ENCODE measurements at regions not wholly inside any gene's neighbourhood (a gene's known extent, or its start where the extent isn't known, plus 50 kb on each side); places are given as distances from the start of the nearest gene placed in this dataset. TPM values are rescaled to one million over a fixed set of nuclear protein-coding genes. Genes with fewer than 3 reads are reported as not detected.

DNA sequence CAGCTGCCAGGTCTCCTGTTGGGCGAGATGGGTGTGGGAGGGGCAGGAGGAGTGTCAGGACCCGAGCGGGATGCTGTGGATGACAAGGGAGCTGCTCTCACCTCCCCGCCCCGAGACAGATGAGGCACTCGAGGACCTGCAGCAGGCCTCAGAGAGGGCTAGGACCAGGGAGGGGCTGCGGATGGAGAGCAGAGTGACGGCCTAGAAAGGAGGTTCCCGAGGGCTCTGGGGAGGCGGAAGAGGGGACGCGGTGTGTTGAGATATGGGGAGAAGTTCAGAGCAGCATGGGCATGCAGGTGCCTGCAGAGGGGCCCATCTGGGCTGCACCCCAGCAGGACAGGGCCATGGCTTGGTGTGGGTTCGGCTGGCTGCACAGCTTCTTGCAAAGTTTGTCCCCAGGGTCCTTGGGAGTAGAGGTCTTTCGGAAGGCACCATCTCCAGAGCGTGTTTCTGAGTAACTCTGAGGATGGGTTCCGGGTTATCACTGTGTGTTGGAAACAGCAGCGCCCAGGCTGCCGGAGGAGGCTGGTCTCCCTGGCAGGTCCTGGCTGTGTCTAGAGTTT lies 104.6 kb downstream of the PAX1 start:
- DNase-seq (ENCODE audit: low read depth in 2 of 3, low spot score in 2 of 3): no peak

- peak in 2 of 3 donors; percentile 6 to 32 for DNase-seq (ENCODE audit: low read depth in 2 of 3, low spot score in 2 of 3)
These were observed 103.6 kb downstream of the PAX1 start for GRCh38 chr20:21808863-21809664.

GRCh38 chr20:21808139-21808538 lies 102.7 kb downstream of the PAX1 start:
- no peak for DNase-seq (ENCODE audit: low read depth in 2 of 3, low spot score in 2 of 3)

- no peak for DNase-seq (ENCODE audit: low read depth in 2 of 3, low spot score in 2 of 3)
These were observed 99.3 kb downstream of the PAX1 start for GRCh38 chr20:21804802-21805201.

- no peak for DNase-seq (ENCODE audit: low read depth in 2 of 3, low spot score in 2 of 3)
These were observed 95.7 kb downstream of the PAX1 start for GRCh38 chr20:21801193-21801592.

- no peak for DNase-seq (ENCODE audit: low read depth in 2 of 3, low spot score in 2 of 3)
These were observed 92.9 kb downstream of the PAX1 start for GRCh38 chr20:21798384-21798783.

- DNase-seq (ENCODE audit: low read depth in 2 of 3, low spot score in 2 of 3): no peak
These were observed 90.6 kb downstream of the PAX1 start for GRCh38 chr20:21796059-21796458.

DNA sequence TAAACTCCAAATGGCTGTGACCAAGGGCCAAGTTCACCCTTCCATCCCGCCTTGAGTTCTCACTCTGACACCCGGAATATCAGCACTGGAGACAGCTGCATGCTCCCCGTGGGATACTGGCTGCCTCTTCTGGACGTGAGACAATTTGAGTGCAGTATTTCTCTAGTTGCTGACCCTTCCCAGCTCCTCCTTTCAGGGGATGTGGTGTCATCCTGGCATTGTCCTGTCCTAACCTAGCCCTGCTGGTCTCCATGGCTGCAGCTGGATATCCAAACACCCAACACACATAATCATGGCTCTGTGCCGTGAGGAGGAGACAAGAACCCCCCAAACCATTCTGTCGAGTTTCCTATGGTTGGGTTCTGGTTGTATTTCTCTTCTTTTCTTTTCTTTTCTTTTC lies 82.6 kb downstream of the PAX1 start:
- DNase-seq (ENCODE audit: low read depth in 2 of 3, low spot score in 2 of 3): no peak

DNA sequence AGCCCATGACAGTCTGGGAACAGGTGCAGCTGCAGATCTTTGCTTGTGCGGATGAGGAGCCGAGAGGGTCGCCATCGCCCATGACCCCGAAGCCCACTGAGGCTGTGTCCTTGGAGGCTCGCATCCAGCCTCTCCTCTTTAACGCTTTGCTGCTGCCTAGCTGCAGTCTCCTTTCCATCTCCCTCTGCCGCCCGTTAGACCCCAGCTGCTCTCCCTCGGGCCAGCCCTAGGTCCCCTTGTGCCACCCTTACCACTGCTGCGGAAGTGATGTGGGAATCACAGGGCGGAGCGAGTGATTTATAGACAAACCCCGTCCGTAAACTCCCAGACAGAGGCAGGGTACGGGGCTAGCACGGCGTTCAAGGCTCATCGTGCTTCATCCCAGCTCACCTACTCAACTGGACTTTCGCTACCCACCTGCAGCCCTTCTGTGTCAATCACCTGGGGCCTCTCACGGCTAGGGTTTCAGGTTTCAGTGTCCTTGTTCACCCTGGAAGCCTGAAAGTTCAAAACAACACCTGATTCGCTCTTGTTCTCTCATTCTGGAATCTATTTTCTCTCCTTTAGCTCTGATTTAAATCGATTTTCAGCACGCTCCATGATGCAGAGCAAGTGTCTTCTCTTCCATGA lies 76.1 kb downstream of the PAX1 start:
- no peak for DNase-seq (ENCODE audit: low read depth in 2 of 3, low spot score in 2 of 3)

- no peak for DNase-seq (ENCODE audit: low read depth in 2 of 3, low spot score in 2 of 3)
These were observed 75.1 kb downstream of the PAX1 start for GRCh38 chr20:21780528-21780927.

Small RNAs in the stretch of these regions (small RNA-seq; reads per million reads assigned to genes)
- not detected for gene AL121912.1

Data from hematopoietic multipotent progenitor cell (in vitro differentiated cells).